A549 (cell line): ENCODE measurements at regions not wholly inside any gene's neighbourhood (a gene's known extent, or its start where the extent isn't known, plus 50 kb on each side); places are given as distances from the start of the nearest gene placed in this dataset.

ENCODE experiments used
- ATAC-seq, 2 experiments: fragments of 200-7000 bp in 1 of 2; fragments of >200 bp in 1 of 2; cut with Nextera tagmentation in 1 of 2; cut with Tn5 transposase in 1 of 2; 3 replicates each; pipeline versions ENCODE4 v1.8.0 to v1.9.1; 2018 to 2020; ENCODE audit warnings: mild to moderate bottlenecking in 1 of 2, moderate library complexity in 1 of 2
- CTCF ChIA-PET: fragments of 300-600 bp; sonication (Branson Sonifier 250); formaldehyde crosslinking; extraction: SDS; loops from one replicate; lab custom pipeline; 2021; ENCODE audit warnings: antibody characterized with exemption, inconsistent platforms; lab: Yijun Ruan, JAX
- POLR2A ChIA-PET: fragments of 350-600 bp; formaldehyde crosslinking; extraction: SDS; loops from one replicate; lab custom pipeline; 2021; ENCODE audit warnings: antibody characterized with exemption, inconsistent platforms; lab: Yijun Ruan, JAX
- DNase-seq, 2 experiments: peaks; one replicate each; pipeline versions ENCODE4 v3.0.0 to v3.0.0-alpha.2; 2011 to 2016; ENCODE audit warnings: low read depth in 1 of 2, low spot score in 1 of 2
- FAIRE-seq: peaks from 2 replicates; lab custom pipeline; 2011; peaks lifted over from hg19 to GRCh38; lab: Jason Lieb, UNC
- H3K27ac ChIP-seq, 2 experiments: fragments of >200 bp; sonication (Bioruptor Twin); formaldehyde crosslinking; 3 replicates each; pipeline ENCODE4 v1.5.1; 2016 to 2017
- H3K4me1 ChIP-seq: fragments of >200 bp; sonication (Bioruptor Twin); formaldehyde crosslinking; 3 replicates; pipeline ENCODE4 v1.6.1; 2016
- H3K4me2 ChIP-seq: fragments of >200 bp; sonication (Bioruptor Twin); formaldehyde crosslinking; 3 replicates; pipeline ENCODE4 v1.6.1; 2016
- H3K4me3 ChIP-seq: fragments of >200 bp; sonication (Bioruptor Twin); formaldehyde crosslinking; 3 replicates; pipeline ENCODE4 v1.5.1; 2016
- H3K9me3 ChIP-seq: fragments of >200 bp; sonication (Bioruptor Twin); formaldehyde crosslinking; 3 replicates; pipeline ENCODE4 v1.6.1; 2016
- CHD2 ChIP-seq: fragments of 150-350 bp; IDR thresholded peaks from 2 replicates; pipeline ENCODE4 v1.6.1; 2014; ENCODE audit warnings: low read length; ENCODE audit not compliant: partially characterized antibody
- FOSB ChIP-seq: fragments of 250-450 bp; sonication (Bioruptor Pico); IDR thresholded peaks from 2 replicates; pipeline ENCODE4 v1.5.0; 2020; ENCODE audit warnings: mild to moderate bottlenecking, moderate library complexity
- FOSL2 ChIP-seq, 2 experiments: fragments of 450-650 bp in 1 of 2; fragments of >200 bp in 1 of 2; sonication (Bioruptor Twin) in 1 of 2; formaldehyde crosslinking; IDR thresholded peaks; 2 replicates each; pipeline versions ENCODE4 v1.5.0 to v1.6.1; 2016 to 2020; ENCODE audit warnings: mild to moderate bottlenecking in 1 of 2, moderate library complexity in 1 of 2
- FOXS1 ChIP-seq: fragments of 250-450 bp; sonication (Bioruptor Pico); IDR thresholded peaks from 2 replicates; pipeline ENCODE4 v1.5.0; 2020; ENCODE audit warnings: mild to moderate bottlenecking, moderate library complexity
- HDAC2 ChIP-seq: fragments of 200-600 bp; sonication (generic); IDR thresholded peaks from 2 replicates; pipeline ENCODE4 v1.6.1; 2016
- HEYL ChIP-seq: fragments of 250-450 bp; sonication (Bioruptor Pico); IDR thresholded peaks from 2 replicates; pipeline ENCODE4 v1.8.0; 2021; ENCODE audit warnings: mild to moderate bottlenecking, moderate library complexity
- HOXB5 ChIP-seq: fragments of 250-450 bp; sonication (Bioruptor Pico); IDR thresholded peaks from 2 replicates; pipeline ENCODE4 v1.5.0; 2020; ENCODE audit warnings: mild to moderate bottlenecking, moderate library complexity
- JUN ChIP-seq, 2 experiments: fragments of >200 bp; sonication (Bioruptor Twin); formaldehyde crosslinking; IDR thresholded peaks; 2 replicates in 1 of 2; 3 replicates in 1 of 2; pipeline ENCODE4 v1.6.1; 2016 to 2017
- JUNB ChIP-seq: fragments of >200 bp; sonication (Bioruptor Twin); formaldehyde crosslinking; IDR thresholded peaks from 2 replicates; pipeline ENCODE4 v1.6.1; 2016
- KDM5A ChIP-seq: fragments of 200-600 bp; sonication (generic); IDR thresholded peaks from 2 replicates; pipeline ENCODE4 v1.6.1; 2016; ENCODE audit warnings: antibody characterized with exemption, mild to moderate bottlenecking
- NFE2L2 ChIP-seq: fragments of 150-350 bp; conservative IDR thresholded peaks from 2 replicates; pipeline ENCODE4 v1.6.1; 2014; ENCODE audit warnings: low read length
- NPAS2 ChIP-seq: fragments of 250-450 bp; sonication (Bioruptor Pico); IDR thresholded peaks from 2 replicates; pipeline ENCODE4 v1.8.0; 2022; ENCODE audit warnings: mild to moderate bottlenecking, moderate library complexity, borderline replicate concordance
- PHF8 ChIP-seq: fragments of 200-600 bp; sonication (generic); IDR thresholded peaks from 2 replicates; pipeline ENCODE4 v1.6.1; 2016; ENCODE audit warnings: low read depth, mild to moderate bottlenecking, antibody characterized with exemption, moderate library complexity, borderline replicate concordance
- POLR2A ChIP-seq: IDR thresholded peaks from 2 replicates; pipeline ENCODE4 v1.6.1; 2012; ENCODE audit warnings: mild to moderate bottlenecking, low read length
- RARB ChIP-seq: fragments of 250-450 bp; sonication (Bioruptor Pico); IDR thresholded peaks from 2 replicates; pipeline ENCODE4 v1.8.0; 2021; ENCODE audit warnings: mild to moderate bottlenecking, moderate library complexity
- SREBF2 ChIP-seq: fragments of 450-650 bp; IDR thresholded peaks from 2 replicates; pipeline ENCODE4 v1.6.1; 2014; ENCODE audit warnings: mild to moderate bottlenecking, moderate library complexity
- TP53 ChIP-seq: fragments of 250-450 bp; sonication (Bioruptor Pico); IDR thresholded peaks from 2 replicates; pipeline ENCODE4 v1.5.0; 2021; ENCODE audit warnings: mild to moderate bottlenecking, moderate library complexity
- WGBS: methylation state at CpG from one replicate; pipeline ENCODE4 v1.1.6; 2017; ENCODE audit errors: missing lambda C conversion rate; 5-methylcytosine and 5-hydroxymethylcytosine counted together
- TF ChIP-seq, protein P1 (sequence below): fragments of >200 bp; sonication (Bioruptor Twin); formaldehyde crosslinking; IDR thresholded peaks from 3 replicates; pipeline ENCODE4 v1.6.1; 2016
- TF ChIP-seq, protein P2 (sequence below): fragments of 150-350 bp; IDR thresholded peaks from 2 replicates; pipeline ENCODE4 v1.6.1; 2014; ENCODE audit warnings: low read depth, mild to moderate bottlenecking, low read length
- TF ChIP-seq, protein P3 (sequence below): fragments of >200 bp; sonication (Bioruptor Twin); formaldehyde crosslinking; IDR thresholded peaks from 3 replicates; pipeline ENCODE4 v1.5.1; 2016
- TF ChIP-seq, protein P4 (sequence below): fragments of 450-650 bp; IDR thresholded peaks from 2 replicates; pipeline ENCODE4 v1.6.1; 2014; ENCODE audit warnings: antibody characterized with exemption

DNA sequence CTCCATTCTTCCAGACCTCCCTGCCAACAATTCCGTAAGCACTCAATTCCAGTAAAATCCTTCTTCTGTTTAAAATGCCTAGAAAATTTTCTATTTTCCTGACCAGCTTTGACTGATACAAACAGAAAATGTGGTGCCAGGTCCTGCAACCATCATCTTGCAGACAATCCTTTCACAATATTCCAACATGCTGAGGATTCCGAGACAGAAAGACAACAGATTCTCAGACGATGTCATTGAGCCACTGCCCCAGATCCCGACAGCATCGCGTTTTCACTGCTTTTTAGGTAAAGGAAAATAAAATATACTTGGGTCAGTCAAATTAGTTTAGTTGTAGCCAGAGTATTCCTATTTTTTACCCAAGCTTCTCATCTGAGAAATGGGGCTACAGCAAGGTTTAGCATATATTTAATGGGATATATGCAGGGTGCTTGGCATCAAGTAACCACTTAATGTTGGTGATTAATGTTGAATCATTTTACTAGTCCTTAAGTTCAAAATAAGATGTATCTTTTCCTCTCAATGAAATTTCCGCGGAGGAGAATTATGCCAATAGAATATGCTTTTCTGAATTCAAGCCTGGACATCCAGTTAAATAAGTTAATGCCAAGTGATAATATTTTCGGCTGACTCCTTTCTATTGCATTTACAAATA lies 866.6 kb downstream of the SLC4A3 start:
- 90% methylated on average over 9 of the region's 9 CpGs for WGBS
- H3K4me3 ChIP-seq = no peak overlapping the region
- DNase-seq = no peak
- no peak for ATAC-seq
- H3K27ac ChIP-seq = no peak overlapping the region
- CTCF ChIA-PET = no interaction called here
- no peak overlapping the region for H3K4me2 ChIP-seq
- FAIRE-seq = no peak
- peaks cover 1% of the 10 kb centered on the region; the same call in 2 of the 3 replicates for H3K4me1 ChIP-seq
- TF ChIP-seq RARB (CRISPR knock-in tag) (no peak), CHD2 (no peak), NPAS2 (no peak), TP53 (CRISPR knock-in tag) (no peak), POLR2A (no peak), HDAC2 (no peak), FOSB (CRISPR knock-in tag) (no peak), FOXS1 (CRISPR knock-in tag) (no peak), JUN (IDR thresholded peaks at IDR 0.05) (no peak), HEYL (CRISPR knock-in tag) (no peak), KDM5A (no peak), PHF8 (no peak), HOXB5 (no peak), JUNB (no peak), SREBF2 (no peak), FOSL2 (IDR thresholded peaks at IDR 0.05) (no peak), FOSL2 (CRISPR knock-in tag; IDR thresholded peaks at IDR 0.05) (no peak)
- TF ChIP-seq, protein P1, sequence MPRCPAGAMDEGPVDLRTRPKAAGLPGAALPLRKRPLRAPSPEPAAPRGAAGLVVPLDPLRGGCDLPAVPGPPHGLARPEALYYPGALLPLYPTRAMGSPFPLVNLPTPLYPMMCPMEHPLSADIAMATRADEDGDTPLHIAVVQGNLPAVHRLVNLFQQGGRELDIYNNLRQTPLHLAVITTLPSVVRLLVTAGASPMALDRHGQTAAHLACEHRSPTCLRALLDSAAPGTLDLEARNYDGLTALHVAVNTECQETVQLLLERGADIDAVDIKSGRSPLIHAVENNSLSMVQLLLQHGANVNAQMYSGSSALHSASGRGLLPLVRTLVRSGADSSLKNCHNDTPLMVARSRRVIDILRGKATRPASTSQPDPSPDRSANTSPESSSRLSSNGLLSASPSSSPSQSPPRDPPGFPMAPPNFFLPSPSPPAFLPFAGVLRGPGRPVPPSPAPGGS = no peak
- TF ChIP-seq, protein P2, sequence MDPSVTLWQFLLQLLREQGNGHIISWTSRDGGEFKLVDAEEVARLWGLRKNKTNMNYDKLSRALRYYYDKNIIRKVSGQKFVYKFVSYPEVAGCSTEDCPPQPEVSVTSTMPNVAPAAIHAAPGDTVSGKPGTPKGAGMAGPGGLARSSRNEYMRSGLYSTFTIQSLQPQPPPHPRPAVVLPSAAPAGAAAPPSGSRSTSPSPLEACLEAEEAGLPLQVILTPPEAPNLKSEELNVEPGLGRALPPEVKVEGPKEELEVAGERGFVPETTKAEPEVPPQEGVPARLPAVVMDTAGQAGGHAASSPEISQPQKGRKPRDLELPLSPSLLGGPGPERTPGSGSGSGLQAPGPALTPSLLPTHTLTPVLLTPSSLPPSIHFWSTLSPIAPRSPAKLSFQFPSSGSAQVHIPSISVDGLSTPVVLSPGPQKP = no peak
- TF ChIP-seq, protein P3, sequence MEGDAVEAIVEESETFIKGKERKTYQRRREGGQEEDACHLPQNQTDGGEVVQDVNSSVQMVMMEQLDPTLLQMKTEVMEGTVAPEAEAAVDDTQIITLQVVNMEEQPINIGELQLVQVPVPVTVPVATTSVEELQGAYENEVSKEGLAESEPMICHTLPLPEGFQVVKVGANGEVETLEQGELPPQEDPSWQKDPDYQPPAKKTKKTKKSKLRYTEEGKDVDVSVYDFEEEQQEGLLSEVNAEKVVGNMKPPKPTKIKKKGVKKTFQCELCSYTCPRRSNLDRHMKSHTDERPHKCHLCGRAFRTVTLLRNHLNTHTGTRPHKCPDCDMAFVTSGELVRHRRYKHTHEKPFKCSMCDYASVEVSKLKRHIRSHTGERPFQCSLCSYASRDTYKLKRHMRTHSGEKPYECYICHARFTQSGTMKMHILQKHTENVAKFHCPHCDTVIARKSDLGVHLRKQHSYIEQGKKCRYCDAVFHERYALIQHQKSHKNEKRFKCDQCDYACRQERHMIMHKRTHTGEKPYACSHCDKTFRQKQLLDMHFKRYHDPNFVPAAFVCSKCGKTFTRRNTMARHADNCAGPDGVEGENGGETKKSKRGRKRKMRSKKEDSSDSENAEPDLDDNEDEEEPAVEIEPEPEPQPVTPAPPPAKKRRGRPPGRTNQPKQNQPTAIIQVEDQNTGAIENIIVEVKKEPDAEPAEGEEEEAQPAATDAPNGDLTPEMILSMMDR = no peak
- TF ChIP-seq, protein P4, sequence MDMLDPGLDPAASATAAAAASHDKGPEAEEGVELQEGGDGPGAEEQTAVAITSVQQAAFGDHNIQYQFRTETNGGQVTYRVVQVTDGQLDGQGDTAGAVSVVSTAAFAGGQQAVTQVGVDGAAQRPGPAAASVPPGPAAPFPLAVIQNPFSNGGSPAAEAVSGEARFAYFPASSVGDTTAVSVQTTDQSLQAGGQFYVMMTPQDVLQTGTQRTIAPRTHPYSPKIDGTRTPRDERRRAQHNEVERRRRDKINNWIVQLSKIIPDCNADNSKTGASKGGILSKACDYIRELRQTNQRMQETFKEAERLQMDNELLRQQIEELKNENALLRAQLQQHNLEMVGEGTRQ = no peak
- H3K9me3 ChIP-seq = no peaks in the 10 kb centered on the region
- POLR2A ChIA-PET = no interaction called here

DNA sequence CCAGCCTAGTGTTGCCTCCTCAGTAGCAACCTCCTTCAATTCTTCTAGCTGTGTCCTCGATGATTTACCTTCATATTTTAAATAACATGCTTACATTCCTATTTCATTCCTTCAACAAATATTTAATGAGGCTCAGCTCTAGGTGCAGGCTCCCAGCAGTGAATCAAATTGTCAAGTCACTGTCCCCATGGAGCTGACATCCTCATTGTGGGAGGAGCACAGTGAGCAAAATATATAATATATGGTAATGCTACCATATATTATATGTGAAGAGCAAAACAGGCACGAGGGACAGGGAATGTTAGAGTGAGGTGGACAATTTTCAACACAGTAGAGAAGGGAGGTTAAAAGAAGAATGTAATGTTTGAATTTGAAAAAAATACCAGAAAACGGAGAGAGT lies 869.1 kb downstream of the SLC4A3 start:
- CTCF ChIA-PET = no interaction called here
- TF ChIP-seq NFE2L2 = no peak
- no peak for TF ChIP-seq KDM5A
- WGBS = 41% methylated on average over 3 of the region's 3 CpGs
- H3K4me3 ChIP-seq = no peak overlapping the region
- H3K4me2 ChIP-seq = no peak overlapping the region
- H3K9me3 ChIP-seq = peaks cover 2% of the 10 kb centered on the region; the same call in 1 of the 3 replicates
- POLR2A ChIA-PET = no interaction called here
- DNase-seq (no peak), FAIRE-seq (no peak), ATAC-seq (no peak)
- H3K4me1 ChIP-seq = peaks cover 9% of the 10 kb centered on the region
- no peak overlapping the region for H3K27ac ChIP-seq
